Stimulated activated CD8-positive, alpha-beta memory T cell treated with anti-CD3 and anti-CD28 coated beads, Interleukin-7, amount 100 ng/mL, for 48 hours (primary cell): ENCODE measurements at regions not wholly inside any gene's neighbourhood (a gene's known extent, or its start where the extent isn't known, plus 50 kb on each side); places are given as distances from the start of the nearest gene placed in this dataset.

Experiments used
- DNase-seq, 2 donors: peaks; one replicate each; pipeline ENCODE4 v3.0.0-alpha.2; 2020; ENCODE audit warnings: low read depth in 1 of 2; ENCODE audit errors: extremely low read depth in 1 of 2

GRCh38 chr11:15576769-15577168, 462.0 kb downstream of the INSC start:
- DNase-seq = no peak

- DNase-seq = no peak
Observed at GRCh38 chr11:15577519-15577918, 462.8 kb downstream of the INSC start.

GRCh38 chr11:15579287-15580001, 464.7 kb downstream of the INSC start:
- no peak for DNase-seq

- no peak for DNase-seq
Observed at GRCh38 chr11:15580056-15580774, 465.5 kb downstream of the INSC start.

GRCh38 chr11:15580775-15581095, 466.0 kb downstream of the INSC start:
- no peak for DNase-seq

- no peak for DNase-seq
Observed at GRCh38 chr11:15584158-15584557, 469.4 kb downstream of the INSC start.

- no peak for DNase-seq
Observed at GRCh38 chr11:15585602-15586331, 471.0 kb downstream of the INSC start.

GRCh38 chr11:15586741-15587473, 472.2 kb downstream of the INSC start:
- DNase-seq = no peak

- no peak for DNase-seq
Observed at GRCh38 chr11:15589070-15589626, 474.4 kb downstream of the INSC start.

- no peak for DNase-seq
Observed at GRCh38 chr11:15590132-15590531, 475.4 kb downstream of the INSC start.

- no peak for DNase-seq
Observed at GRCh38 chr11:15591112-15591537, 476.4 kb downstream of the INSC start.

GRCh38 chr11:15594607-15595006, 479.9 kb downstream of the INSC start:
- DNase-seq = no peak

- no peak for DNase-seq
Observed at GRCh38 chr11:15599376-15599775, 484.7 kb downstream of the INSC start.

GRCh38 chr11:15602047-15602446, 487.3 kb downstream of the INSC start:
- no peak for DNase-seq

- DNase-seq = no peak
Observed at GRCh38 chr11:15602785-15603567, 488.3 kb downstream of the INSC start.

- no peak for DNase-seq
Observed at GRCh38 chr11:15605094-15605493, 490.4 kb downstream of the INSC start.

- no peak for DNase-seq
Observed at GRCh38 chr11:15607361-15608036, 492.8 kb downstream of the INSC start.

- no peak for DNase-seq
Observed at GRCh38 chr11:15609445-15609844, 494.7 kb downstream of the INSC start.

GRCh38 chr11:15610881-15611280, 496.2 kb downstream of the INSC start:
- DNase-seq = no peak

GRCh38 chr11:15613251-15613650, 498.5 kb downstream of the INSC start:
- no peak for DNase-seq
